HuH-7 (cell line): ENCODE measurements at regions not wholly inside any gene's neighbourhood (a gene's known extent, or its start where the extent isn't known, plus 50 kb on each side); places are given as distances from the start of the nearest gene placed in this dataset.
"Not testable (repeated sequence)": the region's sequence is repeated elsewhere in the genome, so short reads cannot be mapped to it uniquely, and the experiment has no call there.

Source experiments
- DNase-seq: peaks from one replicate; pipeline ENCODE4 v3.0.0; 2011; ENCODE audit warnings: low spot score

GRCh38 chr4:73348185-73348584 is 55.9 kb upstream of the ALB start:
- DNase-seq = no peak

- DNase-seq = no peak
Observed at GRCh38 chr4:73347497-73347896, 56.6 kb upstream of the ALB start.

GRCh38 chr4:73345399-73345975 is 58.6 kb upstream of the ALB start:
- peak; percentile 46 for DNase-seq

- DNase-seq = no peak
Observed at GRCh38 chr4:73344106-73344505, 60.0 kb upstream of the ALB start.

- DNase-seq = no peak
Observed at GRCh38 chr4:73343432-73343831, 60.7 kb upstream of the ALB start.

GRCh38 chr4:73341454-73341853 is 62.6 kb upstream of the ALB start:
- peak; percentile 33 for DNase-seq

- no peak for DNase-seq
Observed at GRCh38 chr4:73340917-73341316, 63.2 kb upstream of the ALB start.

- DNase-seq = no peak
Observed at GRCh38 chr4:73335679-73336078, 68.4 kb upstream of the ALB start.

- DNase-seq = not testable (repeated sequence)
Observed at GRCh38 chr4:73332012-73332411, 72.1 kb upstream of the ALB start.

- no peak for DNase-seq
Observed at GRCh38 chr4:73329300-73329699, 70.7 kb upstream of the ANKRD17 start.

- DNase-seq = not testable (repeated sequence)
Observed at GRCh38 chr4:73325776-73326175, 67.2 kb upstream of the ANKRD17 start.

GRCh38 chr4:73317092-73317491 is 58.5 kb upstream of the ANKRD17 start:
- no peak for DNase-seq

GRCh38 chr4:73315091-73315490 is 56.5 kb upstream of the ANKRD17 start:
- no peak for DNase-seq

- no peak for DNase-seq
Observed at GRCh38 chr4:73312967-73313366, 54.4 kb upstream of the ANKRD17 start.

GRCh38 chr4:73311428-73311827 is 52.8 kb upstream of the ANKRD17 start:
- no peak for DNase-seq

- DNase-seq = no peak
Observed at GRCh38 chr4:73309211-73309610, 50.6 kb upstream of the ANKRD17 start.
